ENCODE measurements at regions not wholly inside any gene's neighbourhood (a gene's known extent, or its start where the extent isn't known, plus 50 kb on each side); places are given as distances from the start of the nearest gene placed in this dataset.
"Not testable (repeated sequence)": the region's sequence is repeated elsewhere in the genome, so short reads cannot be mapped to it uniquely, and the experiment has no call there.

DNA sequence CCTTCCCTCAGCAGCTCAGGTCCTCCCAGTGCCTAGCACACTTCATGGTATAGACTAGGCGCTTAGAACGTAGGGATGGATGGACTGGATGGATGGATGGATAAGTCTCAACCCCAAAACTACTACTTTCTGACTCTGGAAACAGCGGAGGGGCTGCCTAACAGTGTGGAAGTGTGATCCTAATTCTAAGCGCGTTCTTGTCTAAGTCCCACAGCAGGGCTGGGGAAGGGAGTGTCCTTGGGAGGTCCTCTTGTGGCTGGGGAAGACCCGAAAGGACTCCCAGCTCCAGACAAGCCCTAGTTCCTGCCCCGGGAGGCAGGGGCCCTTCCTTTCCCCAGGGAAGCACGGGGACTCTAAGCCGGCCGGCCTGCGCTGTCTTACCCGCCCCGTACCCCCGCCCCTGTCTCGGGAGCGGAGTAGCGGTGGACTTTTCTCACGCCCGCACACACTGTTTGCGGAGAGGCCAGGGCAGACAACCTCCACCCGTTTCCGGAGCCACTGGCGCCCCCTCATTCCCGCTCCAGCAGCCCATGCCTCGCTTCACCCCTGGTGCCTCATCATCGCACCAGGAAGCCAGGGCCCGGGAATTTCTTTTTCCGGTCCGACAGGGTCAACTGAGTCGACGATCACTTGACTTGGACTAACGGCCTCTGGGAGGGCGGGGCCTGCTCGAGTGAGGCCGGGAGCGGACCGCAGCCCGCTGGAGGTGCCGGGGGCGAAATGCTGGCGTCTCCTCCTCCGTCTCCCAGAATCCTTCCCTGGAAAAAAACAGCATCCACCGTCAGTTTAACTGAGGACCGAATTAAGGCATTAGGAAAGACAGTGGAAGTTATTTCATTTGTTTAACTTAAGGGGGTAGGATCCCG lies 133.3 kb downstream of the TBC1D2B start:
- DNase-seq = peak; percentile 34

DNA sequence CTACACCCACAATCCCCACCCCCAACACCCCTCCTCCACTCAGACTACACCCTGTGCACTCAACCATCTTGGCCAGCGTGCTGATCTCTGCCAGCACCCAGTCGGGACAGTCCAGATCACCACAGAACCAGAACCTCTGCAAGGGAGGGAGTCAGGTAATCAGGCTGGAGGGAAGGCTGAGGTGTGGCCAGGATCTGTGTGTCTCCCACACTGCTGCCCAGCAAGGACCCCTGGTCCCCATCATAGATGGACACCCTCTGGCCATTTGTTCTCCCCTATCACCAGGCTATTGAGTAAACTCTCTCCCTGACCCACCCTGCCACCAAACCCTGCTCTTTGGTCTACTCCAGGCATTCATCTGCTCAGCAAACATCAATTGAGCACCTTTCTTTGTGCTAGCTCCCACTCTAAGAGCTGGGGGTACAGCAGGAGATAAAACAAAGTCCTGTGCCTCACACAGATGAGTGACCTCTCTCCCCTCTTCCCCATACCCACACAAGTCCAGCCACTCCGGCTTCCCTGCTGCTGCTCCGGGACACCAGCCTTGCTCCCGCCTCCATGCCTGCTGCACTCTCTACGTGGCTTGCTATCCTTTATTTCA lies 134.8 kb downstream of the TBC1D2B start:
- no peak for DNase-seq

GRCh38 chr15:77941090-77941827 lies 136.3 kb downstream of the TBC1D2B start:
- not testable (repeated sequence) for DNase-seq

GRCh38 chr15:77940381-77940947 lies 137.0 kb downstream of the TBC1D2B start:
- no peak for DNase-seq

GRCh38 chr15:77939851-77940250 lies 137.7 kb downstream of the TBC1D2B start:
- no peak for DNase-seq

GRCh38 chr15:77939026-77939425 lies 138.5 kb downstream of the TBC1D2B start:
- DNase-seq = not testable (repeated sequence)

- DNase-seq = not testable (repeated sequence)
These were observed 139.0 kb downstream of the TBC1D2B start for GRCh38 chr15:77938546-77938945.

- DNase-seq = not testable (repeated sequence)
These were observed 140.9 kb downstream of the TBC1D2B start for GRCh38 chr15:77936567-77936966.

DNA sequence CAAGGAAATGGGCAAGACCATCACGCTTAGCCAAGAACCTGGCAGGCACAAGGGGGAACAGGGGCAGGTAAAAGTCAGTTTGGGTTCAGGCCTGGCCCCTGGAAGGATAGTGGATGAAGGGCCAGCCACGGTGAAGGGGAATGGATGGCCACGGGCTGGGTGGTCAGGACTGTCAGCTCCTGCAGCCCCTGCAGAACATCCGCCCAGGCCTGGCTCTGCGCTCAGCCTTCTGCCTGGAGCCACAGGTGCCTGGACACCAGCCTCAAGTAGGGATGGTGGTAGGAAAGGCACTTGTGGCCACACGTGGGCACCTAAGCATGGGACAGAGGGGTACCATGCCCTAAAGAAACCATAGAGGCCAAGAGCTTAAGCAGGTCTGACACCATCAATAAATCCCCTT lies 143.0 kb downstream of the TBC1D2B start:
- DNase-seq = not testable (repeated sequence)

- DNase-seq = not testable (repeated sequence)
These were observed 146.6 kb downstream of the TBC1D2B start for GRCh38 chr15:77930907-77931306.

- not testable (repeated sequence) for DNase-seq
These were observed 147.0 kb downstream of the TBC1D2B start for GRCh38 chr15:77930490-77930889.

DNA sequence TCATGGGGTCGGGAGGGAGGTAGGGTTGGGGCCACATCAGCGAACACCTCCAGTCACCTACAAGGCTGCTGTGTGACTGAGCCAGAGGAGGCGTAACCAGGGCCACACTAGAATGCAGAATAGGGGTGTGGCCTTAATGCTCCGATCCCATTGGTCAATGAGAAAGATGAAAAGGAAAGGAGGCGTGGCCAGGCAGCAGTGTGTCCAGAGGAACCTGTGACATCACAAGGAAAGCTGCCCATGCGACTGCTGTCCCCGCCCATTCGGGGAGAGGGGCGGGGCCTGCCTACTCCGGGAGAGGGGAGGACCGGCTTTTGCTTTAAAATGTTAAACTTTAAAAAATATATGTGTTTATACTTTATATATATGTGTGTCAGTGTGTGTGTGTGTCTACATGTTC lies 150.7 kb downstream of the TBC1D2B start:
- DNase-seq = not testable (repeated sequence)

- not testable (repeated sequence) for DNase-seq
These were observed 151.2 kb downstream of the TBC1D2B start for GRCh38 chr15:77926296-77926695.

- not testable (repeated sequence) for DNase-seq
These were observed 152.4 kb downstream of the TBC1D2B start for GRCh38 chr15:77925101-77925500.

- no peak for DNase-seq
These were observed 155.8 kb downstream of the TBC1D2B start for GRCh38 chr15:77921664-77922063.

DNA sequence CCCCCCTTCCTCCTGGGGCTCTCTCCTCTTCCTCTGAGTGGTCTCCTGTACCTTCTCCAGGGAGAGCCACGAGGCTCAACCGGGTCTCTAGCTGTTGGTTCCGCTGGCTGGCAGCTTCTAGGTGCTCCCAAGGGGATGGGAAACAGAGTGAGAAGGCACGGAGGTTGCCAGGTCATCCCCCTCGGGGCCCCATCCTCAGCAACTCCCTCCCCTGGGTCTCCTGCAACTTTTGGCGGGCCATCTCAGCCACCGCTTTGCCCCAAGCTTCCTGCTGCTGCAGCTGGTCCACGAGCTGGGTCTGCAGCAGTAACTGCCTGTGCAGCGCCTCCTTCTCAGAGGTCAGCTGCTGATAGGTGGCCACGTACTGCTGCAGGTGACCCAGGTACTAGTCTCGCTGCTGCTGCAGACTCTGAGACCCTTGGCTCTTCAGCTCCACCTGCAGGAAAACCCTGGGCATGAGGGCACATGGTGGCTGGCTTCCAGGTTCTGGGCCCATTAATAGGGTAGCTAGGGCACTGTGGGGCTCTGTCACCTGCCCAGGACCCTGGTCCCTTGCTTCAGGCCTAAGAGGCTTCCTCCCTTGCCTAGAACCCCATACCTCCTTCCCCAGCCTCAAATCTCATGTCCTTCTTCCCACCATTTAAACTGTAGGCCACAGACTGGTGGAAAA lies 160.4 kb downstream of the TBC1D2B start:
- not testable (repeated sequence) for DNase-seq

GRCh38 chr15:77915961-77916330 lies 161.6 kb downstream of the TBC1D2B start:
- not testable (repeated sequence) for DNase-seq

DNA sequence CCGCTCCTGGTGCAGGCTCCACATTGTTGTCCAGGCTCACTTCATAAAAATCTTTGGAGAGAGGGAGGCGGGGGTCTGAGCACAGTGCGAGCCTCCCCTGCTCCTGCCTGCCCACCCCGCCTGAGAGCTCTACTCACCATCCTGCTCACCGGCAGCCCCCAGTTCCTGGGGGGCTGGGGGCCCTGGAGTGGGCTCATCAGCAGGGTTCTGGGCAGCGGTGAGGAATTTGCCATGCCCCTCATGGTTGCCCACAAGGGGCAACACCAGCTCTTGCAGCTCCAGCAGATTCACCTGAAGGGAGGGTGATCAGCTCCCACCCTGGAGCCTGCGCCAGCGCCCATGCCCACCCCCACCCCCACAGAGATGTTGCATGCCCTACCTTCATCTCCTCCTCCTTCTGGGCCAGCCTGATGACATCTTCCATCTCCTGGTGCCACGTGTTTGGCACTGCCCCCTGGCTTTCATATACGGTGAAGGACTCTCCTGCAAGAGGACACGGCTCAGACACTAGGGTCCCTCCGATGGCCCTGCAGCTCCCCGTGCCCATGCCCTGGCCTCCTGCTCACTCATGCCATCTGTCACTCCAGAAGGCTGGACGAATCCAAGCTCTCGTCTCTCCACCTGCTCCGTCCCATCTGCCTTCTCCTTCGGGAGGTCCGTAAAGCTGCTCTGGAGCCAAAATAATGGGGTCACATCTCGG lies 162.1 kb downstream of the TBC1D2B start:
- no peak for DNase-seq

- DNase-seq = not testable (repeated sequence)
These were observed 163.0 kb downstream of the TBC1D2B start for GRCh38 chr15:77914531-77914930.

GRCh38 chr15:77910030-77910911 lies 167.2 kb downstream of the TBC1D2B start:
- peak; percentile 76 for DNase-seq

Data from CD4-positive, alpha-beta T cell treated with Interleukin-17A for 1 hour (primary cell).